ENCODE measurements at regions not wholly inside any gene's neighbourhood (a gene's known extent, or its start where the extent isn't known, plus 50 kb on each side); places are given as distances from the start of the nearest gene placed in this dataset.

DNA sequence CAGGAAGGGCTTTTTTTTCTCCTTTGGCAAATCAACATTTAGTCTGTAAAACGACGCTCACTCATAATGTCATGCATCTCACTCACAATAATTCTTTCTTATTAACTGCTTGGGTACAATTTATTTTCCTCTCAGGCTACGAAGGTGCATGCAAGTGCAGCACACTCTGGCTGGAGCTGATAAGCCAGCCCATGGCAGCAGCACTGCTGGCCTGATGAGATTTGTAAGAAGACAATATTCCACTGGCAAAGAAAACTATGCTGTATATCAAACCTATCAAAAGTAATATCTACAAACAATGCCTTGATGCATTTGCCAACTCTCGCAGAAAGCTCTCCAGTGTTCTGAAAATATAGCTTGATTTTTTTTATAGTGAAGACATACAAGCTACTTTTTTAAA lies 170.0 kb upstream of the PHF14 start:
- no peak for DNase-seq

GRCh38 chr7:10804770-10805169 lies 168.9 kb upstream of the PHF14 start:
- DNase-seq = no peak

DNA sequence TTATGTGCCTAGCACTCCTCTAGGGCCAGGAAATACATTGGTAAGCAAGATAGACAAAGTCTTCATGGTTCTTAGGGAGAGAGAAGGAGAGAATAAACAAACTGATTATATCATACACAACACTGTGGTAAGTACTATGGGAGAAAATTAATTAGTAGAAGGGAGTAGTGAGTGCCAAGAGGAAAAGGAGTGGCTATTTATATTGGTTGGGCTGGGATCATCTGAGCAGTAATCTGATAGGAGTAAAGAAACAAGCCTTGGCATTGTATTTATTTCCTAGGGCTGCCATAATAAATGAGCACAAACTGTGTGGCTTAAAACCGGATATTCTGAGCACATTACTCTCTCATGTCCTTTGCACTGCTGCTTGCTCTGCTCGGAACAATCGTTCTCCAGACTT lies 158.1 kb upstream of the PHF14 start:
- DNase-seq = no peak

DNA sequence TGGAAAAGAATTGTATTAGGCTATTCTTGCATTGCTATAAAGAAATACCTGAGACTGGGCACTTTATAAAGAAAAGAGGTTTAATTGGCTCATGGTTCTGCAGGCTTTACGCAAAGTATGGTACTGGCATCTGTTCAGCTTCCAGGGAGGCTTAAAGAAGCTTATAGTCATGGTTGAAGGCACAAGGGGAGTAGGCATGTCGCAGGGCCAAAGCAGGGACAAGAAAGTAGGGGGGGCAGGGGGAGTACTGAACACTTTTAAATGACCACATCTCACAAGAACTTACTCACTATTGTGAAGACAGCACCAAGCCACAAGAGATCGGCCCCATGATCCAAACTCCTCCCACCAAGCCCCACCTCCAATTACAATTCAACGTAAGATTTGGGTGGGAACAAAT lies 152.5 kb upstream of the PHF14 start:
- DNase-seq = no peak

DNA sequence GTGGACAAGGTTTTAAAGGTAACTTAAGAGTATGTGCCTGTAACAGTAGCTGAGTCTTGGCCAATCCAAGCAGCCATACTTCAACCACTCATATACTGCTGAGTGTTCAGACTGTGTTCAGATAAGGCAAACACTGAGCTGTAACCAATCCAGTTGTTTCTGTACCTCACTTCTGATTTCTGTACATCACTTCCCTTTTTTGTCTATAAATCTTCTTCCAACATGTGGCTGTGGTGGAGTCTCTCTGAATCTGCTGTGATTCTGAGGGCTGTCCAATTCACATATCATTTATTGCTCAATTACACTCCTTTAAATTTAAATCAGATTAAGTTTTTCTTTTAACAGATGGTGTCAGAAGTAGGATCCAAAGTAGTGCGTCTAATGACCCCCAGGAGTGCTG lies 149.5 kb upstream of the PHF14 start:
- no peak for DNase-seq

- no peak for DNase-seq
Measured at GRCh38 chr7:10838228-10838627, 135.4 kb upstream of the PHF14 start.

DNA sequence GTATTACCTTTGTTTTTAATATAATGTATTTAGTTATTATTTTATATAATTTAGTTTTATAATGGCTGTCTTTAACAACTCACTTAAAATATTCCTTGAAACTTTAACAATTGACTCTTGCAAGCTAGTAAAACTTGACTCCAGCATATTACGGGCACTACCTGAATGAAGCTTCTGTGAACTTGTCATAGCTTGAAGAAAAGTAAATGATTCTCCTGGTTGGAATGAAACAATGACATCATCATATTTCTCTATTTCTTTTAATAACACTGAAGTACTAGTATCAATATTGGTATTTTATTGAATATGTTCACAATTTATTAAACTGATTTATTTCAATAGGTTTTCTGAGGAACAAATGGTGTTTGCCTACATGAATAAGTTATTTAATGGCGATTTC lies 128.4 kb upstream of the PHF14 start:
- DNase-seq = no peak

- no peak for DNase-seq
Measured at GRCh38 chr7:10855583-10855982, 118.1 kb upstream of the PHF14 start.

- no peak for DNase-seq
Measured at GRCh38 chr7:10860516-10860915, 113.2 kb upstream of the PHF14 start.

GRCh38 chr7:10863476-10863875 lies 110.2 kb upstream of the PHF14 start:
- DNase-seq = no peak

GRCh38 chr7:10874666-10875065 lies 99.0 kb upstream of the PHF14 start:
- DNase-seq = no peak

- no peak for DNase-seq
Measured at GRCh38 chr7:10875080-10875479, 98.6 kb upstream of the PHF14 start.

- DNase-seq = no peak
Measured at GRCh38 chr7:10888861-10889260, 84.8 kb upstream of the PHF14 start.

DNA sequence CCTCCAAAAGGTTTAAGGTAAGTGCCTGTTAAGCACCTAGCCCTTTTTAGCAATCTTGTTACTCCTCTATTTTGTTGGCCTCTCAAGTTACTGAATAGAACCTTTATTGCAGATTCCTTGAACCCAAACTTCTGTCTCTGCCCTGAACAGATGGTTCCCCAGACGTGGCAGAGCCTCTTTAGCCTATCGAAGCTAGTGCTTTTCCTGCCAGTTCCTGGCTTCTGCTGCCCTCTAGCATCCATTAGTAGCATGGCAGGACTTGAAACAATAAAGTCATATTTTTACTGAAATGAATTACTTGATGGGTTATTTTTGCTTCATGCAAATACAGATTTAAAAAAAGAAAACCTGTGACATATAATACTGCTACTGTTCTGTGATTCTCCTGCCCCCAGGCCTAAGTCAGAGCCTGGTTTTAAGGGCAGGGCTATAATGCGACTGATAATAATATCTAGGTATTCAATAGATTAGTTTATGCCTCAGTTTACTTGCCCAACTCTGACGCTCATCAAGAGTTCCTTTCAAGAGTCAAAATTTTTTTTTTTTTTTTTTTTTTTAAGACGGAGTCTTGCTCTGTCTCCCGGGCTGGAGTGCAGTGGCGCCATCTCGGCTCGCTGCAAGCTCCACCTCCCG lies 84.3 kb upstream of the PHF14 start:
- peak; percentile 53 for DNase-seq

- no peak for DNase-seq
Measured at GRCh38 chr7:10908600-10908999, 65.1 kb upstream of the PHF14 start.

DNA sequence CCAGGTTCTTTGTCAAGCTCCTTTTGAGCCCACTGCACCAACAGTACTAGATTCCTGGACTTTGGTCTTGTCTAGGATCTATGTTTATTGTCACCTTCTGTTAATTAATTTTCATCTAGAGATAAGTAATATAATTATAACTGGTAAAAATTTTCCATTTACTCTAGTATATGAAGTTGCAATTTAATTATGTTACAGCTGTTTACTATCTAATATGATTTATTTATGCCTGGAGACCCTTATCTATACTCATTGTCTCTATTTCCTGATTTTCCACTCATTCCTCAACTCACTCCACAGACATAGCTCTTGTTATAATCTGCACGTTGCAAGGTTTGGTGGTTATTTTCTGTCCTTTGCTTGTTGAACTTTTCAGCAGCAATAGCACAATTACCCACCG lies 63.2 kb upstream of the PHF14 start:
- no peak for DNase-seq

DNA sequence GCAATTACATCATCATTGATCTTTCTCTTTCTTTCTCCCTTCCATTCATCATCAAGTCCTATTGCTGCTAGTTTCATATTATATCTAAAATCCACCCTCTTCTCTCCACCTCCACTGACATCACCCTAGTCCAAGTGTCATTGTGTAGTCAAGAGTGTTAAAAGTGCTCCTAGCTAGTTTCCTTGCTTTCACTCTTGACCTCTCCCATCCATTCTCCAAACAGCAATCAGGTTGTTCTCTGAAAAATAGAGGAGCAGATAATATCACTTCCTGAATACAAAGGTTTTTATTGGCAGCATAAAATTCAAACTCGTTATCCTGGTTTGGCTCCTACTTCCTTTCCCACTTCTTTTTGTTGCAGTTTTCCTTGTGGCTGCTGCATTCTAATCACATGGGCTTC lies 61.6 kb upstream of the PHF14 start:
- DNase-seq = no peak

- no peak for DNase-seq
Measured at GRCh38 chr7:10913457-10913856, 60.2 kb upstream of the PHF14 start.

DNA sequence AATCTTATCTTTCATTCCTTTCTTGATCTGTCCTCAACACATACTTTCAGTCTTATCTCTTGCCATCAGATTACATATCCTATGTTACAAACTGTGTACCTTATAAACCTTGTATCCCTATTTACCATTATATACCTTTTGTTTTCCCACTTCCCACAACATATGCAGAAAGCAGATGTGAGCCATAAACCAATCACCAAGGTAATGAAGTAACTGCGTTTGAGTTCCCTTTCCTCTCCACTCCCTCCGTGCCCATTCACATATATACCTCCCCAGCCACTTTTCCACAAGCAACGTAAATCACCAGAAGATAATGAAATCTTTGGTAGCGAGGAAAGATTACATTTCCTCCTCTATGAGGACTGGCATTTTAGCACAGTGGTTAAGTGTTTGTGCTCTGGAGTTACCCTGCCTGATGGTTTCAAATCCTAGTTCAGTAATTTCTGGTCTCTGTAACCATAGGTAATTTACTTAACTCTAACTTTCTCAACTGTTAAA lies 55.5 kb upstream of the PHF14 start:
- no peak for DNase-seq

DNA sequence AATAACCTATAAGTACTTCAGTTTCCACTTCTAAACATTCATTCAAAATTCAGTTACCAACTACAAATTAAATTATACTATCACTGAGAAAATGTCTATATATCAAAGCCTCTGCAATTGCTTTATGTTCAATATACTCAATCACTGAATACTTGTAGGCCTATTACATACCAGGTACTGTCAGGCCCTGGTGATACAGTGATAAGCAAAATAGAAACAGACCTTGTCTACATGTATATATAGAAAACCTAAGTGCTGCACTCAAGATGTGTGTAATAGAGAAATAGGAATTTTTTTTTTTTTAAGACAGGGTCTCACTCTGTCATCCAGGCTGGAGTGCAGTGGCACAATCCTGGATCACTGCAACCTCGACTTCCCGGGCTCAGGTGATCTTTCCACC lies 53.7 kb upstream of the PHF14 start:
- DNase-seq = no peak

All from HCEC 1CT (cell line).